Testis (tissue), 2 donors: ENCODE measurements at regions not wholly inside any gene's neighbourhood (a gene's known extent, or its start where the extent isn't known, plus 50 kb on each side); places are given as distances from the start of the nearest gene placed in this dataset.

ENCODE experiments used
- CTCF ChIP-seq, 3 experiments: fragments of 450-650 bp in 2 of 3; fragments of 200-600 bp in 1 of 3; sonication (generic) in 1 of 3; IDR thresholded peaks; one replicate each; pipeline ENCODE4 v1.5.1; 2016 to 2019; ENCODE audit warnings: antibody characterized with exemption in 3 of 3, mild to moderate bottlenecking in 2 of 3, moderate library complexity in 1 of 3
- POLR2A ChIP-seq: fragments of 450-650 bp; IDR thresholded peaks from one replicate; pipeline ENCODE4 v1.6.1; 2017; ENCODE audit warnings: antibody characterized with exemption, mild to moderate bottlenecking, moderate library complexity

- TF ChIP-seq CTCF (IDR thresholded peaks at IDR 0.05): no peak
- no peak for TF ChIP-seq POLR2A
These were observed 338.8 kb downstream of the MIAT start for GRCh38 chr22:26996154-26996553.
